Effector memory CD8-positive, alpha-beta T cell (primary cell): ENCODE measurements at regions not wholly inside any gene's neighbourhood (a gene's known extent, or its start where the extent isn't known, plus 50 kb on each side); places are given as distances from the start of the nearest gene placed in this dataset.

Experiments
- ATAC-seq: fragments of 150-1000 bp; cut with Tn5 transposase; replicated peaks from 2 replicates; pipeline ENCODE4 v1.10.0; 2021; ENCODE audit warnings: mild to moderate bottlenecking, moderate library complexity
- DNase-seq, 3 experiments: peaks; one replicate each; pipeline ENCODE4 v3.0.0; 2021
- H3K27ac Mint-ChIP-seq, 2 donors: one replicate each; pipeline ENCODE4 v1.8.0; 2022; ENCODE audit warnings: mild to moderate bottlenecking in 2 of 2, mixed read lengths in 2 of 2, moderate library complexity in 2 of 2
- H3K27me3 Mint-ChIP-seq, 2 donors: one replicate each; pipeline ENCODE4 v1.8.0; 2022; ENCODE audit warnings: mixed read lengths in 2 of 2
- H3K36me3 Mint-ChIP-seq: one replicate; pipeline ENCODE4 v1.8.0; 2022; ENCODE audit warnings: mild to moderate bottlenecking, moderate library complexity, mixed read lengths; ENCODE audit not compliant: insufficient read depth
- H3K4me1 Mint-ChIP-seq, 2 donors: one replicate each; pipeline ENCODE4 v1.8.0; 2022; ENCODE audit warnings: low read depth in 2 of 2, mixed read lengths in 2 of 2
- H3K4me3 Mint-ChIP-seq, 2 donors: one replicate each; pipeline ENCODE4 v1.8.0; 2022; ENCODE audit warnings: mild to moderate bottlenecking in 2 of 2, mixed read lengths in 2 of 2, moderate library complexity in 2 of 2
- H3K9me3 Mint-ChIP-seq, 2 donors: one replicate each; pipeline ENCODE4 v1.8.0; 2022; ENCODE audit warnings: mixed read lengths in 2 of 2

GRCh38 chr2:45316576-45317338 is 294.3 kb downstream of the SRBD1 start:
- Mint-ChIP-seq H3K27me3 (peaks cover 17 to 26% of the 10 kb centered on the region in 2 donors), H3K4me1 (no peaks in the 10 kb centered on the region), H3K27ac (no peak overlapping the region), H3K9me3 (no peaks in the 10 kb centered on the region), H3K36me3 (peaks cover 2% of the 10 kb centered on the region), H3K4me3 (no peak overlapping the region)
- ATAC-seq = no peak
- no peak for DNase-seq

- ATAC-seq (no peak), DNase-seq (no peak)
- Mint-ChIP-seq H3K36me3 (no peaks in the 10 kb centered on the region), H3K9me3 (no peaks in the 10 kb centered on the region), H3K27ac (no peak overlapping the region), H3K4me1 (no peaks in the 10 kb centered on the region), H3K27me3 (peaks cover 14 to 26% of the 10 kb centered on the region in 2 donors), H3K4me3 (no peak overlapping the region)
Observed at GRCh38 chr2:45315861-45316260, 295.2 kb downstream of the SRBD1 start.

GRCh38 chr2:45312275-45312674 is 298.8 kb downstream of the SRBD1 start:
- Mint-ChIP-seq H3K36me3 (no peaks in the 10 kb centered on the region), H3K9me3 (no peaks in the 10 kb centered on the region), H3K4me3 (no peak overlapping the region), H3K27ac (no peak overlapping the region), H3K27me3 (peaks cover 21 to 41% of the 10 kb centered on the region in 2 donors), H3K4me1 (no peaks in the 10 kb centered on the region)
- no peak for ATAC-seq
- DNase-seq = no peak

- Mint-ChIP-seq H3K4me1 (no peaks in the 10 kb centered on the region), H3K9me3 (no peaks in the 10 kb centered on the region), H3K36me3 (no peaks in the 10 kb centered on the region), H3K4me3 (no peak overlapping the region), H3K27ac (no peak overlapping the region), H3K27me3 (peaks cover 21 to 48% of the 10 kb centered on the region in 2 donors)
- no peak for DNase-seq
- ATAC-seq = no peak
Observed at GRCh38 chr2:45311559-45311958, 299.5 kb downstream of the SRBD1 start.

GRCh38 chr2:45307147-45307546 is 297.9 kb upstream of the SIX2 start:
- DNase-seq (no peak), ATAC-seq (no peak)
- Mint-ChIP-seq H3K27ac (no peak overlapping the region), H3K36me3 (no peaks in the 10 kb centered on the region), H3K9me3 (no peaks in the 10 kb centered on the region), H3K4me1 (no peaks in the 10 kb centered on the region), H3K4me3 (no peak overlapping the region), H3K27me3 (peaks cover 53 to 70% of the 10 kb centered on the region in 2 donors)

- Mint-ChIP-seq H3K36me3 (no peaks in the 10 kb centered on the region), H3K9me3 (no peaks in the 10 kb centered on the region), H3K4me1 (no peaks in the 10 kb centered on the region), H3K27ac (no peak overlapping the region), H3K4me3 (no peak overlapping the region), H3K27me3 (peaks cover 50 to 62% of the 10 kb centered on the region in 2 donors)
- DNase-seq (no peak), ATAC-seq (no peak)
Observed at GRCh38 chr2:45305599-45305998, 296.3 kb upstream of the SIX2 start.

GRCh38 chr2:45303417-45304202 is 294.4 kb upstream of the SIX2 start:
- H3K9me3 Mint-ChIP-seq = no peaks in the 10 kb centered on the region
- ATAC-seq (no peak), DNase-seq (no peak)
- no peak overlapping the region for H3K4me3 Mint-ChIP-seq
- no peaks in the 10 kb centered on the region for H3K4me1 Mint-ChIP-seq
- H3K27ac Mint-ChIP-seq = no peak overlapping the region
- no peaks in the 10 kb centered on the region for H3K36me3 Mint-ChIP-seq
- H3K27me3 Mint-ChIP-seq = peaks cover 38 to 56% of the 10 kb centered on the region in 2 donors

GRCh38 chr2:45301307-45302277 is 292.3 kb upstream of the SIX2 start:
- Mint-ChIP-seq H3K27ac (no peak overlapping the region), H3K4me3 (no peak overlapping the region), H3K27me3 (peaks cover 38% of the 10 kb centered on the region in 2 donors), H3K9me3 (no peaks in the 10 kb centered on the region), H3K4me1 (no peaks in the 10 kb centered on the region), H3K36me3 (no peaks in the 10 kb centered on the region)
- ATAC-seq (no peak), DNase-seq (no peak)

- ATAC-seq (no peak), DNase-seq (no peak)
- Mint-ChIP-seq H3K36me3 (no peaks in the 10 kb centered on the region), H3K27me3 (peaks cover 34 to 35% of the 10 kb centered on the region in 2 donors), H3K9me3 (no peaks in the 10 kb centered on the region), H3K4me3 (no peak overlapping the region), H3K27ac (no peak overlapping the region), H3K4me1 (no peaks in the 10 kb centered on the region)
Observed at GRCh38 chr2:45300026-45300750, 290.9 kb upstream of the SIX2 start.

GRCh38 chr2:45299361-45299760 is 290.1 kb upstream of the SIX2 start:
- H3K4me1 Mint-ChIP-seq = no peaks in the 10 kb centered on the region
- H3K36me3 Mint-ChIP-seq = no peaks in the 10 kb centered on the region
- no peaks in the 10 kb centered on the region for H3K9me3 Mint-ChIP-seq
- no peak for DNase-seq
- peaks cover 33 to 42% of the 10 kb centered on the region in 2 donors for H3K27me3 Mint-ChIP-seq
- no peak for ATAC-seq
- H3K27ac Mint-ChIP-seq = no peak overlapping the region
- H3K4me3 Mint-ChIP-seq = no peak overlapping the region

- Mint-ChIP-seq H3K9me3 (no peaks in the 10 kb centered on the region), H3K4me3 (no peak overlapping the region), H3K4me1 (no peaks in the 10 kb centered on the region), H3K36me3 (no peaks in the 10 kb centered on the region), H3K27me3 (peaks cover 54 to 77% of the 10 kb centered on the region in 2 donors), H3K27ac (no peak overlapping the region)
- DNase-seq = no peak
- no peak for ATAC-seq
Observed at GRCh38 chr2:45293182-45293581, 283.9 kb upstream of the SIX2 start.

GRCh38 chr2:45291296-45291701 is 282.0 kb upstream of the SIX2 start:
- Mint-ChIP-seq H3K27ac (no peak overlapping the region), H3K27me3 (peaks cover 58 to 96% of the 10 kb centered on the region in 2 donors), H3K4me3 (no peak overlapping the region), H3K4me1 (no peaks in the 10 kb centered on the region), H3K36me3 (no peaks in the 10 kb centered on the region), H3K9me3 (no peaks in the 10 kb centered on the region)
- ATAC-seq (no peak), DNase-seq (no peak)
